PC-9 (cell line): ENCODE measurements at regions not wholly inside any gene's neighbourhood (a gene's known extent, or its start where the extent isn't known, plus 50 kb on each side); places are given as distances from the start of the nearest gene placed in this dataset.
"Not testable (repeated sequence)": the region's sequence is repeated elsewhere in the genome, so short reads cannot be mapped to it uniquely, and the experiment has no call there.

Experiments
- BruUV-seq: library from RNA; stranded (reverse); fragments of 400-500 nt; replicated peaks from 2 replicates; lab custom pipeline; 2021; lab: Mats Ljungman, UMichigan
- CTCF ChIA-PET: fragments of 300-600 bp; sonication (Branson Sonifier 250); formaldehyde crosslinking; loops from one replicate; lab custom pipeline; 2022; ENCODE audit warnings: antibody characterized with exemption; lab: Charles Lee
- POLR2A ChIA-PET: fragments of 300-600 bp; sonication (Branson Sonifier 250); formaldehyde crosslinking; loops from one replicate; lab custom pipeline; 2022; ENCODE audit warnings: antibody characterized with exemption; ENCODE audit not compliant: unreplicated experiment; lab: Charles Lee
- DNase-seq, 2 experiments: peaks; one replicate each; pipeline versions ENCODE4 v3.0.0 to v3.0.0-alpha.2; 2015 to 2022; ENCODE audit warnings: mixed read lengths in 1 of 2
- H2AFZ ChIP-seq: fragments of 200-600 bp; sonication (generic); 2 replicates; pipeline ENCODE4 v1.8.1; 2017; ENCODE audit warnings: antibody characterized with exemption
- H3F3A ChIP-seq: fragments of 200-600 bp; sonication (generic); 2 replicates; pipeline ENCODE4 v1.8.1; 2017; ENCODE audit warnings: antibody characterized with exemption, mild to moderate bottlenecking, low read depth; ENCODE audit not compliant: insufficient read depth
- H3K27ac ChIP-seq: fragments of 200-600 bp; sonication (generic); 2 replicates; pipeline ENCODE4 v1.6.1; 2016; ENCODE audit warnings: mixed run types
- H3K27me3 ChIP-seq: fragments of 200-600 bp; sonication (generic); 2 replicates; pipeline ENCODE4 v1.6.1; 2016; ENCODE audit warnings: low read depth, mixed run types; ENCODE audit not compliant: insufficient read depth
- H3K36me3 ChIP-seq: fragments of 200-600 bp; sonication (generic); 2 replicates; pipeline ENCODE4 v1.6.1; 2016; ENCODE audit warnings: low read depth, mixed run types
- H3K4me1 ChIP-seq: fragments of 200-600 bp; sonication (generic); replicated peaks from 2 replicates; pipeline ENCODE4 v1.6.1; 2016; ENCODE audit warnings: mixed run types; ENCODE audit not compliant: insufficient read depth
- H3K4me2 ChIP-seq: fragments of 200-600 bp; sonication (generic); 2 replicates; pipeline ENCODE4 v1.6.1; 2017; ENCODE audit warnings: mixed run types
- H3K4me3 ChIP-seq: fragments of 200-600 bp; sonication (generic); 2 replicates; pipeline ENCODE4 v1.6.1; 2016; ENCODE audit warnings: mixed run types
- H3K79me2 ChIP-seq: fragments of 200-600 bp; sonication (generic); 2 replicates; pipeline ENCODE4 v1.6.1; 2017; ENCODE audit warnings: low read depth, mixed run types
- H3K9me2 ChIP-seq: fragments of 200-600 bp; sonication (generic); 2 replicates; pipeline ENCODE4 v1.8.1; 2017; ENCODE audit warnings: mild to moderate bottlenecking; ENCODE audit not compliant: insufficient read depth
- H3K9me3 ChIP-seq: fragments of 200-600 bp; sonication (generic); 2 replicates; pipeline ENCODE4 v1.8.1; 2016; ENCODE audit warnings: low read depth; ENCODE audit not compliant: insufficient read depth
- H4K20me1 ChIP-seq: fragments of 200-600 bp; sonication (generic); 2 replicates; pipeline ENCODE4 v1.8.1; 2017; ENCODE audit not compliant: insufficient read depth
- intact Hi-C: fragments of 100-400 bp; cut with micrococcal nuclease; formaldehyde crosslinking; loops from one replicate; pipeline ENCODE4 v1.10.0; 2022; ENCODE audit not compliant: unreplicated experiment

DNA sequence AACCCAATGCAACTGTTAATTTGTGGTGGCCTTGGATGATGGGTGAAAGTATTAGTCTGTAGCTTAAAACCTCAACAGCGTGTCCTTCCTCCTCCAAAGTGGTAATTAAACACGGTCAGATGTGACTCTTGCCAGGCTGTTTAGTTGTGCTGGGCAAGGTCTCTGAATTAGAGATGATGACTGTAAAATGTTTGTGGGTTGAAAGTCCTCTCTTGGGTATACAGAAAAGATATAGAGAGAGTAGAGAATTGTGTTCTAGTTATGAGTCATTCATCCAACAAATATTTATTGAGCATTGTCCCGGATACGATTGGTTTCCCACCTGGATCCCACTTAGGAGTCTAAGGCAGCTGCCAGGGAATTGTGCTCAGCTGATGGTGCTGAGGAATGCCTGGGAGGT, 343.7 kb downstream of the NPIPA7 start:
- H3K27ac ChIP-seq, CTCF ChIA-PET, DNase-seq, H3F3A ChIP-seq, H3K9me3 ChIP-seq, H3K36me3 ChIP-seq, H3K27me3 ChIP-seq, H3K4me1 ChIP-seq, POLR2A ChIA-PET, intact Hi-C loops, H4K20me1 ChIP-seq, H2AFZ ChIP-seq, H3K79me2 ChIP-seq, H3K4me3 ChIP-seq, BruUV-seq, H3K4me2 ChIP-seq, H3K9me2 ChIP-seq: not testable (repeated sequence)

DNA sequence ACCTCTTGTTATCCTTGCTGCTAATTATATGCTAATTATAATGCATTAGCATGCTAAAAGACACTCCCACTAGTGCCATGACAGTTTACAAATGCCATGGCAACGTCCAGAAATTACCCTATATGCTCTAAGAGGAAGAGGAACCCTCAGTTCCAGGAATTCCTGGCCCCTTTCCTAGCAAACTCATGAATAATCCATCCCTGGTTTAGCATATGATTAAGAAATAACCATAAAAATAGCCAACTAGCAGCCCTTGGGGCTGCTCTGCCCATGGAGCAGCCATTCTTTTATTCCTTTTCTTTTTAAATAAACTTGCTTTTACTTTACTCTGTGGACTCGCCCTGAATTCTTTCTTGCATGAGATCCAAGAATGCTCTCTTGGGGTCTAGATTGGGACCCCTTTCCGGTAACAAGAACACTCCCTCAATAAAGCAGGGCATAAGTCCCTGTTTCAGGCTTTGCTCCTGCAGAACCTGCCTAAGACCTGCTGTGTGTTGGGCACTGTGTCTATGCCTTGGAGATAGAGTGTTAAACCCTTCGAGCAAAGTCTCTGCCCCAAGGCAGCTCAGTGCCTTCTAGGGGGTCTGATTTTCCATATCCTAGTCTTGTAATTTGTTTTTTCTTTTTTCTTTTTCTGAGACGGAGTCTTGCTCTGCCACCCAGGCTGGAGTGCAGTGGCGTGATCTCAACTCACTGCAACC, 345.0 kb downstream of the NPIPA7 start:
- CTCF ChIA-PET, H3K9me3 ChIP-seq, H3K27ac ChIP-seq, POLR2A ChIA-PET, H3K9me2 ChIP-seq, BruUV-seq, H3K79me2 ChIP-seq, H3K4me2 ChIP-seq, H3K4me3 ChIP-seq, H2AFZ ChIP-seq, intact Hi-C loops, H3K27me3 ChIP-seq, DNase-seq, H3K4me1 ChIP-seq, H4K20me1 ChIP-seq, H3K36me3 ChIP-seq, H3F3A ChIP-seq: not testable (repeated sequence)

DNA sequence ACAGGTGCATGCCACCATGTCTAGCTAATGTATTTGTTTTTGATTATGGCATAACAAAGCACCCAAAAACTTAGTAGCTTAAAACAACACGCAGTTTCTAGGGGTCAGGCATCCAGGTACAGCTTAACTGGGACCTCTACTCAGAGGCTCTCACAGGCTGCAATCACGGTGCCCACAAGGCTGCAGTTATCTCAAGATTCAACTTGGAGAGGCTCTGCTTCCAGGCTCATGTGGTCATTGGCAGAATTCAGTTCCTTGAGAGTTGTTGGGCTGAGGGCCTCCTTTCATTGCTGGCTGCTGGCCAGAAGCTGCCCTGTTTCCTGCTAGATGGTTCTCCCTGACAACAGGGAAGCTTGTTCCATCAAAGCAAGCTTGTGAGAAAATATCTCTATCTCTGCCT, 348.1 kb downstream of the NPIPA7 start:
- H3K4me3 ChIP-seq, H3K79me2 ChIP-seq, POLR2A ChIA-PET, H3K36me3 ChIP-seq, H3K9me2 ChIP-seq, H3K4me1 ChIP-seq, BruUV-seq, CTCF ChIA-PET, H3F3A ChIP-seq, intact Hi-C loops, H3K27me3 ChIP-seq, H3K27ac ChIP-seq, DNase-seq, H3K9me3 ChIP-seq, H3K4me2 ChIP-seq, H4K20me1 ChIP-seq, H2AFZ ChIP-seq: not testable (repeated sequence)

DNA sequence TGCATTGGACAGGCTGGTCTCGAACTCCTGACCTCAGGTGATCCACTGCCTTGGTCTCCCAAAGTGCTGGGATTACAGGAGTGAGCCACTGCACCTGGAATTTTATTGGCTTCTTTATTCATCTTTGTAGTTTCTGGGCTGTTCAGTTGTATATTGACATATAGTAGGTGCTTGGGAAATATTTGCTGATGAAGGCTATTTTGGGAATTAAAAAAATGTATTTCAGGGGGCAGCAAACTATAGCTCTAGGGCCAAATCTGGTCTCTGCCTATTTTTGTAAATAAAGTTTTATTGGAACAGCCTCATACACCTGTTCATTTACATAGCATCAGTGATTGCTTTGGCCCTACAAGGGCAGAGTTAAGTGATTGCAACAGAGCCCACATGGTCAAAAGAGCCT, 363.6 kb downstream of the NPIPA7 start:
- H3K79me2 ChIP-seq, DNase-seq, H3F3A ChIP-seq, POLR2A ChIA-PET, H3K36me3 ChIP-seq, intact Hi-C loops, BruUV-seq, H3K4me2 ChIP-seq, H3K4me1 ChIP-seq, H2AFZ ChIP-seq, H3K4me3 ChIP-seq, H3K9me2 ChIP-seq, CTCF ChIA-PET, H4K20me1 ChIP-seq, H3K9me3 ChIP-seq, H3K27me3 ChIP-seq, H3K27ac ChIP-seq: not testable (repeated sequence)

DNA sequence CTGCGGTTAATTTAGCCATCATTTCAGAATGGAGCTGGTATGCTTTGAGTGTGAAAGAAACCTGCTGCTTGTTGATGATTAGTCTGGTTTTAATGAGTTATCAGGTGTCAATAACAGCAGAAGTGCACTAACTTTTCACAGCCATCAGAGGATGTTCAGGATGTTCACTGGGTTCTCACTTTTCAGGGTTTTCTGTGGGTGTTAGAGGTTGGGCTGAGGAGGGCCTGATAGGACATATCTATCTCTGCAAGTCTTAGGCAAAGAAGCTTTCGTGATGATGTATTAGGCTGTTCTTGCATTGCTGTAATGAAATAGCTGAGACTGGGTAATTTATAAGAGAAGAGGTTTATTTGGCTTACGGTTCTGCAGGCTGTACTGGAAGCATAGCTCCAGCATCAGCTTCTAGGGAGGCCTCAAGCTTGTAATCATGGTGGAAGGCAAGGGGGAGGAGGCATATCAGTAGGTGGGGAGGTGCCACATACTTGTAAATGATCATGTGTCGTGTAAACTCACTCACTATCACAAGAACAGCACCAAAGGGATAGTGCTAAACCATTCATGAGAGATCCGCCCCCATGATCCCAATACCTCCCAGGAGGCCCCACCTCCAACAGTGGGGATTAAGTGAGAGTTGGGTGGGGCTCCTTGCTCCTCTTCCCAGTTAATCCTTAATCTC, 376.2 kb downstream of the NPIPA7 start:
- DNase-seq, POLR2A ChIA-PET, H3K4me1 ChIP-seq, H4K20me1 ChIP-seq, H3K27me3 ChIP-seq, H2AFZ ChIP-seq, BruUV-seq, H3K4me3 ChIP-seq, H3K4me2 ChIP-seq, intact Hi-C loops, H3F3A ChIP-seq, H3K27ac ChIP-seq, H3K9me2 ChIP-seq, CTCF ChIA-PET, H3K9me3 ChIP-seq, H3K79me2 ChIP-seq, H3K36me3 ChIP-seq: not testable (repeated sequence)
